HEK293 (cell line): ENCODE measurements at regions not wholly inside any gene's neighbourhood (a gene's known extent, or its start where the extent isn't known, plus 50 kb on each side); places are given as distances from the start of the nearest gene placed in this dataset.
"Not testable (repeated sequence)": the region's sequence is repeated elsewhere in the genome, so short reads cannot be mapped to it uniquely, and the experiment has no call there.

ENCODE experiments used
- CTCF ChIA-PET: fragments of 350-600 bp; formaldehyde crosslinking; extraction: SDS; loops from one replicate; lab custom pipeline; 2021; ENCODE audit warnings: antibody characterized with exemption; lab: Yijun Ruan, JAX
- POLR2A ChIA-PET: fragments of 300-600 bp; formaldehyde crosslinking; extraction: SDS; loops from one replicate; lab custom pipeline; 2020; ENCODE audit warnings: antibody characterized with exemption, inconsistent platforms; lab: Yijun Ruan, JAX
- H3K27ac ChIP-seq: fragments of 200-500 bp; sonication (Bioruptor generic); 2 replicates; pipeline ENCODE4 v1.5.1; 2014; ENCODE audit warnings: low read depth, low read length, control low read depth, inconsistent platforms; ENCODE audit errors: extremely low read depth
- H3K36me3 ChIP-seq, 2 experiments: fragments of 200-500 bp in 1 of 2; sonication (Bioruptor generic) in 1 of 2; 1 replicate in 1 of 2; 2 replicates in 1 of 2; pipeline ENCODE4 v1.5.1; 2014 to 2017; ENCODE audit warnings: inconsistent platforms in 2 of 2, low read length in 2 of 2; ENCODE audit not compliant: control insufficient read depth in 2 of 2, insufficient read depth in 1 of 2
- H3K4me1 ChIP-seq: fragments of 200-500 bp; sonication (Bioruptor generic); 2 replicates; pipeline ENCODE4 v1.5.1; 2014; ENCODE audit warnings: mild to moderate bottlenecking, low read length, inconsistent platforms; ENCODE audit not compliant: control insufficient read depth, insufficient read depth
- H3K4me3 ChIP-seq: 2 replicates; pipeline ENCODE4 v1.5.1; 2011; ENCODE audit warnings: low read depth, mild to moderate bottlenecking, control low read depth, low read length, moderate library complexity
- H3K9me3 ChIP-seq: fragments of 200-500 bp; sonication (Bioruptor generic); 2 replicates; pipeline ENCODE4 v1.5.1; 2014; ENCODE audit warnings: low read depth, low read length, inconsistent platforms; ENCODE audit not compliant: control insufficient read depth, insufficient read depth
- FEZF1 ChIP-seq: fragments of 450-650 bp; formaldehyde crosslinking; IDR thresholded peaks from 2 replicates; pipeline ENCODE4 v1.5.1; 2016; ENCODE audit warnings: missing biosample characterization, missing genetic modification characterization
- GFI1B ChIP-seq: fragments of 450-650 bp; formaldehyde crosslinking; IDR thresholded peaks from 2 replicates; pipeline ENCODE4 v1.5.1; 2016; ENCODE audit warnings: missing biosample characterization, missing genetic modification characterization
- GLI4 ChIP-seq: fragments of 450-650 bp; formaldehyde crosslinking; IDR thresholded peaks from 2 replicates; pipeline ENCODE4 v1.5.1; 2016; ENCODE audit warnings: missing biosample characterization, missing genetic modification characterization
- INSM2 ChIP-seq: fragments of 450-650 bp; formaldehyde crosslinking; IDR thresholded peaks from 2 replicates; pipeline ENCODE4 v1.5.1; 2016; ENCODE audit warnings: missing biosample characterization, missing genetic modification characterization
- SP3 ChIP-seq: fragments of 450-650 bp; formaldehyde crosslinking; IDR thresholded peaks from 2 replicates; pipeline ENCODE4 v1.5.1; 2016; ENCODE audit warnings: missing biosample characterization, missing genetic modification characterization
- YY1 ChIP-seq: fragments of 450-650 bp; formaldehyde crosslinking; IDR thresholded peaks from 2 replicates; pipeline ENCODE4 v1.5.1; 2018; ENCODE audit warnings: missing biosample characterization, missing genetic modification characterization
- ZNF132 ChIP-seq: fragments of 450-650 bp; formaldehyde crosslinking; IDR thresholded peaks from 2 replicates; pipeline ENCODE4 v1.5.1; 2017; ENCODE audit warnings: missing biosample characterization, missing genetic modification characterization, borderline replicate concordance
- ZNF157 ChIP-seq: fragments of 450-650 bp; formaldehyde crosslinking; IDR thresholded peaks from 2 replicates; pipeline ENCODE4 v1.5.1; 2016; ENCODE audit warnings: missing biosample characterization, missing genetic modification characterization
- ZNF239 ChIP-seq: fragments of 450-650 bp; formaldehyde crosslinking; IDR thresholded peaks from 2 replicates; pipeline ENCODE4 v1.5.1; 2016; ENCODE audit warnings: missing biosample characterization, missing genetic modification characterization
- ZNF248 ChIP-seq: fragments of 450-650 bp; formaldehyde crosslinking; IDR thresholded peaks from 2 replicates; pipeline ENCODE4 v1.5.1; 2017; ENCODE audit warnings: missing biosample characterization, missing genetic modification characterization
- ZNF302 ChIP-seq: fragments of 450-650 bp; formaldehyde crosslinking; IDR thresholded peaks from 2 replicates; pipeline ENCODE4 v1.5.1; 2016; ENCODE audit warnings: missing biosample characterization, missing genetic modification characterization, low read depth
- ZNF416 ChIP-seq: fragments of 450-650 bp; formaldehyde crosslinking; IDR thresholded peaks from 2 replicates; pipeline ENCODE4 v1.5.1; 2016; ENCODE audit warnings: missing biosample characterization, missing genetic modification characterization
- ZNF510 ChIP-seq: fragments of 450-650 bp; formaldehyde crosslinking; IDR thresholded peaks from 2 replicates; pipeline ENCODE4 v1.5.1; 2018; ENCODE audit warnings: mild to moderate bottlenecking, missing genetic modification characterization, missing biosample characterization; ENCODE audit not compliant: insufficient replicate concordance
- ZNF555 ChIP-seq: fragments of 450-650 bp; formaldehyde crosslinking; conservative IDR thresholded peaks from 2 replicates; pipeline ENCODE4 v1.5.1; 2017; ENCODE audit warnings: missing biosample characterization, mild to moderate bottlenecking, missing genetic modification characterization, inconsistent platforms
- ZNF561 ChIP-seq: fragments of 450-650 bp; IDR thresholded peaks from 2 replicates; pipeline ENCODE4 v1.5.1; 2018; ENCODE audit warnings: missing biosample characterization, missing genetic modification characterization, borderline replicate concordance
- ZNF624 ChIP-seq: fragments of 450-650 bp; formaldehyde crosslinking; IDR thresholded peaks from 2 replicates; pipeline ENCODE4 v1.5.1; 2017; ENCODE audit warnings: missing biosample characterization, missing genetic modification characterization
- ZNF776 ChIP-seq: fragments of 450-650 bp; formaldehyde crosslinking; IDR thresholded peaks from 2 replicates; pipeline ENCODE4 v1.5.0; 2017; ENCODE audit warnings: missing biosample characterization, missing genetic modification characterization, borderline replicate concordance
- ZXDB ChIP-seq: fragments of 450-650 bp; formaldehyde crosslinking; IDR thresholded peaks from 2 replicates; pipeline ENCODE4 v1.5.1; 2016; ENCODE audit warnings: missing biosample characterization, missing genetic modification characterization
- TF ChIP-seq, protein P1 (sequence below): fragments of 450-650 bp; formaldehyde crosslinking; IDR thresholded peaks from 2 replicates; pipeline ENCODE4 v1.5.1; 2016; ENCODE audit warnings: missing biosample characterization, missing genetic modification characterization, low read depth
- TF ChIP-seq, protein P2 (sequence below): fragments of 450-650 bp; IDR thresholded peaks from 2 replicates; pipeline ENCODE4 v1.5.1; 2018; ENCODE audit warnings: missing biosample characterization, mild to moderate bottlenecking, missing genetic modification characterization
- TF ChIP-seq, protein P3 (sequence below): fragments of 450-650 bp; formaldehyde crosslinking; IDR thresholded peaks from 2 replicates; pipeline ENCODE4 v1.5.1; 2016; ENCODE audit warnings: missing biosample characterization, missing genetic modification characterization

DNA sequence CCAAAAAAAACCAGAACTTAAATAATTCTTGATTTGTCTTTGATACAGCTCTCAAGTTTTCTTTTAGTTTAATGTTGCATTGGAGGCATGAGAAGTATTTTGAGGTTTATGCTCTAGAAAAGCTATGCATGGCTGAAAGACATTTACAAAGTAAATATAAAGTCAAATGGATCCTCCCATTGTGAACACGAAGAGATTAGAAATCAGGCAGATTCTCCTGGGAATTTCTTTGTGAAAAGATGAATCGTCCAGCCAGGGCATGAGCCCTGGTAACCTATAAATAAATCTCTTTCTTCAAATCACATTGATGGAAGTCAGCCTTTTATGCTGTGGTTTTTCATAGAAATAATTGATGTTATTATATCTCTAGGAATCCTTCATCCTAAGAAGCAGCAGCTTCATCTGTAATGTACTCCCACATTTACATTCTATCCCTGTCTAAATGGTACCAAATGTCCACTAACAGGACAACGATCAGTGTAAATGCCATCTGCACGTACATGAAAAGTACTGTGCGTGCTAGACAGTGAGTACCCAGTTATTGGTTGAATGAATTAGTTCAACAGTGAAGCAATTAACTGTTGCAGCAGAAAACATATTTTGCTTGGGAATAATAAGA lies 143.6 kb downstream of the ALDH8A1 start (continued):
- TF ChIP-seq INSM2 (tag by site-specific recombination) (no peak), ZNF510 (no peak), FEZF1 (no peak), GFI1B (tag by site-specific recombination) (no peak), ZNF248 (tag by site-specific recombination) (no peak), ZNF555 (tag by site-specific recombination) (no peak), ZNF157 (tag by site-specific recombination) (no peak), ZNF302 (tag by site-specific recombination) (no peak)
- TF ChIP-seq, protein P1, sequence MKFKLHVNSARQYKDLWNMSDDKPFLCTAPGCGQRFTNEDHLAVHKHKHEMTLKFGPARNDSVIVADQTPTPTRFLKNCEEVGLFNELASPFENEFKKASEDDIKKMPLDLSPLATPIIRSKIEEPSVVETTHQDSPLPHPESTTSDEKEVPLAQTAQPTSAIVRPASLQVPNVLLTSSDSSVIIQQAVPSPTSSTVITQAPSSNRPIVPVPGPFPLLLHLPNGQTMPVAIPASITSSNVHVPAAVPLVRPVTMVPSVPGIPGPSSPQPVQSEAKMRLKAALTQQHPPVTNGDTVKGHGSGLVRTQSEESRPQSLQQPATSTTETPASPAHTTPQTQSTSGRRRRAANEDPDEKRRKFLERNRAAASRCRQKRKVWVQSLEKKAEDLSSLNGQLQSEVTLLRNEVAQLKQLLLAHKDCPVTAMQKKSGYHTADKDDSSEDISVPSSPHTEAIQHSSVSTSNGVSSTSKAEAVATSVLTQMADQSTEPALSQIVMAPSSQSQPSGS (tag by site-specific recombination), result no peak

GRCh38 chr6:134805168-134805567 lies 144.7 kb downstream of the ALDH8A1 start:
- Histone ChIP-seq H3K36me3 (no peaks in the 10 kb centered on the region), H3K27ac (no peak overlapping the region), H3K4me1 (no peaks in the 10 kb centered on the region), H3K9me3 (no peaks in the 10 kb centered on the region), H3K4me3 (no peak overlapping the region)
- ChIA-PET POLR2A (no interaction called here), CTCF (interaction anchor here (0.7 to 1.0 kb wide), 2 partner anchors 17 to 135 kb away, joined by 4 read pairs; no protein-coding TSS in a partner anchor)
- TF ChIP-seq ZNF132 (no peak), GLI4 (tag by site-specific recombination) (no peak), ZNF776 (tag by site-specific recombination) (no peak), ZNF416 (no peak), ZNF239 (tag by site-specific recombination) (no peak), ZNF561 (tag by site-specific recombination) (no peak), ZXDB (tag by site-specific recombination) (no peak), YY1 (tag by site-specific recombination) (no peak), ZNF510 (no peak), SP3 (no peak), ZNF624 (tag by site-specific recombination) (no peak)
- TF ChIP-seq, protein P1 (tag by site-specific recombination), result no peak
- TF ChIP-seq, protein P2, sequence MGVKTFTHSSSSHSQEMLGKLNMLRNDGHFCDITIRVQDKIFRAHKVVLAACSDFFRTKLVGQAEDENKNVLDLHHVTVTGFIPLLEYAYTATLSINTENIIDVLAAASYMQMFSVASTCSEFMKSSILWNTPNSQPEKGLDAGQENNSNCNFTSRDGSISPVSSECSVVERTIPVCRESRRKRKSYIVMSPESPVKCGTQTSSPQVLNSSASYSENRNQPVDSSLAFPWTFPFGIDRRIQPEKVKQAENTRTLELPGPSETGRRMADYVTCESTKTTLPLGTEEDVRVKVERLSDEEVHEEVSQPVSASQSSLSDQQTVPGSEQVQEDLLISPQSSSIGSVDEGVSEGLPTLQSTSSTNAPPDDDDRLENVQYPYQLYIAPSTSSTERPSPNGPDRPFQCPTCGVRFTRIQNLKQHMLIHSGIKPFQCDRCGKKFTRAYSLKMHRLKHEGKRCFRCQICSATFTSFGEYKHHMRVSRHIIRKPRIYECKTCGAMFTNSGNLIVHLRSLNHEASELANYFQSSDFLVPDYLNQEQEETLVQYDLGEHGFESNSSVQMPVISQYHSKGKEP (tag by site-specific recombination), result no peak
- TF ChIP-seq, protein P3, sequence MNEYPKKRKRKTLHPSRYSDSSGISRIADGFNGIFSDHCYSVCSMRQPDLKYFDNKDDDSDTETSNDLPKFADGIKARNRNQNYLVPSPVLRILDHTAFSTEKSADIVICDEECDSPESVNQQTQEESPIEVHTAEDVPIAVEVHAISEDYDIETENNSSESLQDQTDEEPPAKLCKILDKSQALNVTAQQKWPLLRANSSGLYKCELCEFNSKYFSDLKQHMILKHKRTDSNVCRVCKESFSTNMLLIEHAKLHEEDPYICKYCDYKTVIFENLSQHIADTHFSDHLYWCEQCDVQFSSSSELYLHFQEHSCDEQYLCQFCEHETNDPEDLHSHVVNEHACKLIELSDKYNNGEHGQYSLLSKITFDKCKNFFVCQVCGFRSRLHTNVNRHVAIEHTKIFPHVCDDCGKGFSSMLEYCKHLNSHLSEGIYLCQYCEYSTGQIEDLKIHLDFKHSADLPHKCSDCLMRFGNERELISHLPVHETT (tag by site-specific recombination), result no peak

GRCh38 chr6:134804311-134804710 lies 145.6 kb downstream of the ALDH8A1 start:
- POLR2A ChIA-PET, H3K9me3 ChIP-seq, H3K36me3 ChIP-seq, H3K4me3 ChIP-seq, H3K4me1 ChIP-seq, CTCF ChIA-PET, H3K27ac ChIP-seq: not testable (repeated sequence)
